ENCODE measurements at regions not wholly inside any gene's neighbourhood (a gene's known extent, or its start where the extent isn't known, plus 50 kb on each side); places are given as distances from the start of the nearest gene placed in this dataset.

- TF ChIP-seq CTCF (IDR thresholded peaks at IDR 0.05) (no peak), POLR2A (IDR thresholded peaks at IDR 0.05) (no peak)
Observed at GRCh38 chr19:30160426-30160825, 211.8 kb upstream of the ZNF536 start.

Measured in esophagus squamous epithelium (tissue), 4 donors.